Activated CD8-positive, alpha-beta memory T cell treated with anti-CD3 and anti-CD28 coated beads for 36 hours (primary cell): ENCODE measurements at regions not wholly inside any gene's neighbourhood (a gene's known extent, or its start where the extent isn't known, plus 50 kb on each side); places are given as distances from the start of the nearest gene placed in this dataset.

Experiments
- CTCF ChIA-PET: fragments of 350-600 bp; sonication (Branson Sonifier 250); formaldehyde crosslinking; loops from one replicate; lab custom pipeline; 2021; ENCODE audit warnings: antibody characterized with exemption; lab: Charles Lee
- POLR2A ChIA-PET: fragments of 350-600 bp; sonication (Branson Sonifier 250); formaldehyde crosslinking; loops from one replicate; lab custom pipeline; 2021; ENCODE audit warnings: antibody characterized with exemption; lab: Charles Lee

DNA sequence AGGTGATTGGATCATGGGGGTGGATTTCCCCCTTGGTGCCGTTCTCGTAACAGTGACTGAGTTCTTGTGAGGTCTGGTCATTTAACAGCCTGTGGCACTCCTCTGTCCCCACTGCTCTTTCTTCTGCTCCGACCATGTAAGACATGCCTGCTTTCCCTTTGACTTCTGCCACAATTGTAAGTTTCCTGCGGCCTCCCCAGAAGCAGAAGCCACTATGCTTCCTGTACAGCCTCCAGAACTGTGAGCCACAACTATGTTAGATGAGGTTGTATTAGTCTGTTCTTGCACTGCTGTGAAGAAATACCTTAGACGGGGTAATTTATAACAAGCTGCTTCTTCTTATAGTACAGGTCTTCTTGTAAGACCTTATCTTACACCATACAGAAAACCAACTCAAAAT is 241.7 kb upstream of the KLF14 start:
- POLR2A ChIA-PET = interaction anchor here (0.5 to 0.7 kb wide), 4 partner anchors 9 to 69 kb away, joined by 3 to 10 read pairs (median 6); no protein-coding TSS in a partner anchor

DNA sequence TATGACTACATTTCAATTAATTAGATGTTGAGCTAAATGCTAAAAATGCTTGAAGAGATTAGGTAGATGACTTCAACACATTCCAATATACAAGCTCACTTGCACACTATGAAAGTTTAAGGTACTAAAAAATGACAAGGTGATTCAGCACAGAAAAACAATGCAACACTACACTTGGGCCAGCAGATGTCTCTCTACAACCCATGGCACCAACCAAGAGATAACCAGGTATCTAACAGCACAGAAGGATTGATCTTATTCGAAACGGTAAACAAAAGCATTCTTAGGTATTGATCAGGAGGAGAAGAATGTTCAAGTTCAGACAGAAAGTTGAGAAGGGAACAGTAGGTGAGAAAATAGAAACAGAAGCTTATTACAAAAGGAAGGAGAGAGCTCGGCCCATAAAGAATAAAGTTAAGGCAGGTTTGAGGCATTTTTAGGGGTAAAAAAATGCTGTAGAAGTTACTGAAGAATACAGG is 248.2 kb upstream of the KLF14 start:
- POLR2A ChIA-PET = interaction anchor here (0.6 to 1.8 kb wide), 5 partner anchors 12 to 25 kb away, joined by 3 to 7 read pairs (median 6); no protein-coding TSS in a partner anchor
- CTCF ChIA-PET = interaction anchor here (0.7 to 2.7 kb wide), 19 partner anchors 8 to 127 kb away, joined by 3 to 17 read pairs (median 4); no protein-coding TSS in a partner anchor

More for the DNA sequence above, 241.7 kb upstream of the KLF14 start:
- CTCF ChIA-PET = interaction anchor here (1.0 kb wide), 1 partner anchor 20 kb away, joined by 5 read pairs; no protein-coding TSS in a partner anchor

DNA sequence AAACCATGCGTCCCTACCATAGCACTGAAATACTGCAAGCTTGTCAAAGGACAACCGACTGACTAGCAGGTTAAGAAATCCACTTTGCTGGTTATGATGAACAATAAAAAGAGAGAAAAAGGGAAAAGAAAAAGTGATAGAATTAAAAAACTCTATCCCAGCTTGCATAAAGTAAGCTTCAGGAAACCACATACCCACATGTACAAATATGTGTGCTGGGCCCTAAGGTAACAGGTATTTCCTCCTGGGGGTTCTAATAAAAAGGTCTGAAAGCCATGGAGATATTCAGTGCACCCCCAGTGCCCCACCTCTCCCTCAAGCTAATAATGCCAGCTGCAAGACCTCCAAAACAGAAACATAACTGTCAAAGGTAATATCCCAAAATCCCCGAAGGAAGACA is 248.6 kb upstream of the KLF14 start:
- CTCF ChIA-PET = interaction anchor here (0.9 to 2.7 kb wide), 16 partner anchors 8 to 127 kb away, joined by 3 to 17 read pairs (median 6); no protein-coding TSS in a partner anchor
- POLR2A ChIA-PET = interaction anchor here (0.6 to 1.8 kb wide), 4 partner anchors 13 to 25 kb away, joined by 6 to 7 read pairs (median 6); no protein-coding TSS in a partner anchor

DNA sequence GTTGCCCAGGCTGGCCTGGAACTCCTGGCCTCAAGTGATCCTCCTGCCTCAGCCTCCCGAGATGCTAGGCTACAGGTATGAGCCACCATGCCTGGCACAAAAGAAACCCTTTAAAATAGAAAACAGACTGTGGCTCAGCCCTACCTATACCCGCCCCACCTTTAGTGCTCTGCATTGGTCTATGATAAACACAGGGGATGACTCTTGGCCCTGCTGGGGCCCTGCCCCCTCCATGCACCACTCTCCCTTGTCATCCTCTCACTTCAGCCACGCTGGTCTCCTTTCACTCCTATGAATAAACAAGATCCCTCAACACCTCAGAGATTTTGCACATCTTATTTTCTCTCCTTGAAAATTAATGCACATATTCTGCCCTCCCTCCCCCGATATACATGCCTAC is 251.4 kb upstream of the KLF14 start:
- CTCF ChIA-PET = interaction anchor here (0.7 to 1.3 kb wide), 4 partner anchors 11 to 55 kb away, joined by 3 to 4 read pairs (median 3); no protein-coding TSS in a partner anchor
- POLR2A ChIA-PET = interaction anchor here (1.0 kb wide), 1 partner anchor 16 kb away, joined by 3 read pairs; no protein-coding TSS in a partner anchor

DNA sequence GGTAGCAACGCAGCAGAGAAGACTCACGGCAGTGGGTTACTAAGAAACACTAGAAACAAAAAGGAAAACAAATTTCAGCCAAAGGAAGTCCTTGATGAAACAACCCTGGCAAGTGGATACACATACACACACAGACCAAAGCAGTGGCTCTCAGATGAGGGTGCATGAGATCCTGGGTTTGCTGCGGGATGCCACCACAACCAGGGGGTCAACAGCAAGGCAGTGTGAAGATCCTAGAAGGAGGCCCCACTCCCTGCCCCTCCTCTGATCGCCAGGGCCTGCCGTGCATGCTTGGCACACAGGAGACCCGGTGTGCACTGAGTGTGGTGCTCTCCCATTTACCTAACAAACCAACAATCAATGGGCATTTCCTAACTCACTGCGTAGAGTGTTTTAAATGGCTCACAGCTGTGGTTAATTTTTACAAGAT is 252.3 kb upstream of the KLF14 start:
- ChIA-PET POLR2A (interaction anchor here (1.0 kb wide), 1 partner anchor 17 kb away, joined by 3 read pairs; no protein-coding TSS in a partner anchor), CTCF (interaction anchor here (0.8 kb wide), 1 partner anchor 52 kb away, joined by 3 read pairs; no protein-coding TSS in a partner anchor)

DNA sequence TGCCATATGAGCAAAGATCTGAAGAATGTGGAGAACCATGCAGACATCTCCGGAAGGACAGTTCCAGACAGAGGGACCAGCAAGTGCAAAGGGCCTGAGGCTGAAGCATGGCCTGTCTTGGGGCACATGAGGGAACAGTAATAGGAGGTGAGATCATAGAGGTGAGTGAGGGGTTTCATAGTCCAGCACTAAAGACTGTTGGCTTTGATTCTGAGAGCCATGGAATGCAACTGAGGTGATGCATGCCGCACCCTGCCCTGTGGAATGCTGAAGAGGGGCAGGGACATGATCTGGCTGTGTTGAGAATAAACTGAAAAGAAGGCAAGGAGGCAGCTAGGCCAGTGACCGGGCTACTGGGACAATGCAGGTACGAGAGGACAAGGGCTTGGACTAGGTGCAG is 253.1 kb upstream of the KLF14 start:
- CTCF ChIA-PET = interaction anchor here (1.0 to 1.3 kb wide), 2 partner anchors 11 to 53 kb away, joined by 3 read pairs; no protein-coding TSS in a partner anchor
- POLR2A ChIA-PET = no interaction called here

DNA sequence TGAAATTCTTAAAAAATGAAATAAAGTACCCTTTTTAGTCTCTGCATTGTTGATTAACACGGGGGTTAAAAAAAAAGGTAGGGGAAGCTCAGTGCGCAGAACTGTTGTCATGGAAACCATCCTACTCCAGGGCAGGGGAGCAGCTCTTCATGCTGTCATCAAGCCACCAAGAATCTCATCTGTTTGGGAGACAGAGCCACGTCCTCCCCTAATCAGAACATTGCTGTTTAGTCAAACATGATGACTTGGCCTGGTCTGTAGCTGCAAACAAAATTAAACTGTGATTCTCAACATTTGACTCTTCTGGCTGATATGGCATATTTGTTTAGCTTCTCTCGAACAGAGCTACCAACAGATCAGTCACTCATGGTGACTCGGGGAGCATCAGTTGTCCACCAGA is 254.4 kb upstream of the KLF14 start:
- POLR2A ChIA-PET = interaction anchor here (0.6 to 1.1 kb wide), 6 partner anchors 9 to 74 kb away, joined by 3 to 7 read pairs (median 4); no protein-coding TSS in a partner anchor

DNA sequence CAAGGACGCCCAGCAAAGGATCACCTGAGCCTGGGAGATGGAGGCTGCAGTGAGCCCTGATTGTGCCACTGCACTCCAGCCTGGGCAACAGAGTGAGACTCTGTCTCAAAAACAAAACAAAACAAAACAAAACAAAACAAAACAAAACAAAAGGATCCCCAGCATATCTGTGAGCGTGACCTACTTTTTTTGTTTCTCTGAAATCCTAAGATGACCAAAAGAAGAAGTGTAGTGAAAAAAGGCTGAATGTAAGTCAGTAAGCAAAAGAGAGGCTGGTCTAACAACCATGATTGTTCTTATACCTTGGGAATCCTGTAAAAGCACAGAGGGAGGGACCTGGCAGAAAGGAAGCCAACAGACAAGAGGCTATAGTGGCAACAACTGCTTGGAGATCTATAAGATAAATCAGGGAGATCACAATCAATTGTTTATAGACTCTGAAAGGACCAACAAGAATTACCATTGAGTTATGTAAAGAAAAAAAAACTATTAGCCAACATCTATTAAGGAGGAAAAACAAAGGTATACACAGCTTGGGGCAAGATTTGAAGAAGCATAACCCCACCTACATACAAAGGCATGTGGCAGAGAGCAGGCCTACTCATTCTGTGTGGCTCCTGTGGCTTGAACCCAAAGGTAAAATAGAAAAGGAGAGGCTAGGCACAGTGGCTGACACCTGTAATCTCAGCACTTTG is 255.2 kb upstream of the KLF14 start:
- ChIA-PET POLR2A (interaction anchor here (0.7 to 1.2 kb wide), 4 partner anchors 19 to 57 kb away, joined by 3 to 7 read pairs (median 4); no protein-coding TSS in a partner anchor), CTCF (interaction anchor here (0.5 to 1.8 kb wide), 6 partner anchors 8 to 51 kb away, joined by 4 to 8 read pairs (median 4); no protein-coding TSS in a partner anchor)

More for the DNA sequence above, 254.4 kb upstream of the KLF14 start:
- CTCF ChIA-PET = interaction anchor here (0.5 to 1.8 kb wide), 6 partner anchors 8 to 52 kb away, joined by 3 to 8 read pairs (median 4); no protein-coding TSS in a partner anchor

DNA sequence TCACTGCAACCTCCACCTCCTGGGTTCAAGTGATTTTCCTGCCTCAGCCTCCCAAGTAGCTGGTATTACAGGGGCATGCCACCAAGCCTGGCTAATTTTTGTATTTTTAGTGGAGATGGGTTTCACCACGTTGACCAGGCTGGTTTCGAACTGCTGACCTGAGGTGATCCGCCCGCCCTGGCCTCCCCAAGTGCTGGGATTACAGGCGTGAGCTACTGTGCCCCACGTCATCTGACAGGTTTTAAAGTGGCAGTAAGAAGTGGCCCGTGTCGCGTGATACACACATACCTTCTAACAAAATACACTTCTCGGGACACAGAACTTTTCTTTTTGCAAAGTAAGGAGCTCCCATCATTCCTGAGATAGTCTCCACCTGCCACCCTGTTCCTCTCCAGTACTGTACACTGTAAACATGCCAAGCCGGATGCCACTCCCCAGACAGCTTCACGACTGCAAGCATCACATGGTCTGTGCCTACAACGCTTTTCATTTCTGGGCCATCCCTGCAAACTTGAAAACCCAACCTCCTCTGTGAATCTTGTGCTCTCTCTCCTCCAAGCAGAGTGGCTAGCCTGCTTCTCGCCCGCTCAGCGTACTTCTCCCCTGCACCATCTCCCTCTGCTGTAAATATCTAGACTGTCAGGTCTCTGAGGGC is 256.3 kb upstream of the KLF14 start:
- ChIA-PET CTCF (interaction anchor here (0.7 to 1.5 kb wide), 4 partner anchors 9 to 50 kb away, joined by 3 to 5 read pairs (median 4); no protein-coding TSS in a partner anchor), POLR2A (interaction anchor here (0.6 to 1.2 kb wide), 2 partner anchors 20 to 115 kb away, joined by 7 read pairs; no protein-coding TSS in a partner anchor)

DNA sequence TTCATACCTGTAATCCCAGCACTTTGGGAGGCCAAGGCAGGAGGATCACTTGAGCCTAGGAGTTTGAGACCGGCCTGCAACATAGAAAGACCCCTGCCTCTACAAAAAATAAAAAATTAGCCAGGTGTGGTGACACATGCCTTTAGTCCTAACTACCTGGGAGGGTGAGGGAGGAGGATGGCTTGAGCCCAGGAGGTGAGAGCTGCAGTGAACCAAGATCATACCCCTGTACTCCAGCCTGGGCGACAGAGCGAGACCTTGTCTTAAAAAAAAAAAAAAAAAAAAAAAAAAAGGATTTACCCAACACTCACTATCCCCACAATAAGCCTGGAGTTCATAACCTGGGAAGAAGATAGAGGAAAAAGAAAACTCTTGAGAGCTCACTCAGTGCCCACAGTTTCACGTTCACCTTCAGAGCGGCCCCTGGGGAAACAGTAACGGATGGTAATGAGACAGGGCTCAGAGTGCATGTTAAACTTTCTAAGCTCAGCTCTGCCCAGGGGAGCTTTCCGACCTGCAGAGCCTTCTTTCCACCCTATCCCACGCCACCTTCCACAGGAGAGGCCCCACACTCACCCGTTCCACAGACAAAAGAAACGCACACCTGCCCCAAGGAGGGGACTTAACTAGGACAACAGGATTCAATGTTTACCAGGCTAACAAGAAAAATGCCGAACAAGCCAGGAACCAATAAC is 259.8 kb upstream of the KLF14 start:
- ChIA-PET POLR2A (no interaction called here), CTCF (interaction anchor here (0.6 to 1.5 kb wide), 3 partner anchors 9 to 47 kb away, joined by 3 to 5 read pairs (median 3); no protein-coding TSS in a partner anchor)

DNA sequence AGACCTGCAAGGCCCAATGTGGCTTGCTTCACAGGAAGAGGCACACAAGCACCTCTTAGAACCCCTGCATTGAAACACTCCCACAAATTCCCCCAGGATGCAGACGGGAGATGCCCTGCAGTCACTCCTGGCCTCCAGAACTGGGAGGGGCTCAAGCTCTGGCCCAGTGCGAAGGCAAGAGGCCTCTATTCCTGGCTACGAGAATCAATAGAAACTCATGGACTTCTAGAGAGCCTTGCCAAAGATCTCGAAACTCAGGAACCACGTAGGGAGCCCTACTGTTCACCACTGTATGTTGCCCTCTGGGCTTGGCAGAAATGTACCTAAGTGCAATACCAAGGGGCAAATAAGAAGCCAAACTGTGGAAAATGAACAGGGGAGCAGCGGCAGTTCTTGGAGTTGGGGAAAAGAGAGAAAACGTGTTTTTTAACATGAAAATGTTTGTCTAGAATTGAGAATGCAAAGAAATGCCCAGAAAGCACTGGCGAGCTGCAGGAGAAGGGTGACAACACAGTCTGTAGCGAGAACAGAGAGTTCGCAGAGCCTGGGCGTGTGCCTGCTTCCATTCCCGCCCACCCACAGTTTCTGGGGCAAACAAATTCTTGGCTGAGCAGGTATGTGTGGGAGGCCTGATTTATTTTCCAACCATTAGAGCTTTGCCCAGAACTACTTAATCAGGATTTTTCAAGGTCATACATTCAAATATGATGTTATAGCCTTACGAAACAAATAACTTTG is 260.5 kb upstream of the KLF14 start:
- ChIA-PET CTCF (interaction anchor here (0.6 to 3.9 kb wide), 5 partner anchors 10 to 46 kb away, joined by 3 to 17 read pairs (median 5); no protein-coding TSS in a partner anchor), POLR2A (interaction anchor here (1.5 to 1.6 kb wide), 2 partner anchors 34 to 39 kb away, joined by 3 to 4 read pairs; no protein-coding TSS in a partner anchor)

DNA sequence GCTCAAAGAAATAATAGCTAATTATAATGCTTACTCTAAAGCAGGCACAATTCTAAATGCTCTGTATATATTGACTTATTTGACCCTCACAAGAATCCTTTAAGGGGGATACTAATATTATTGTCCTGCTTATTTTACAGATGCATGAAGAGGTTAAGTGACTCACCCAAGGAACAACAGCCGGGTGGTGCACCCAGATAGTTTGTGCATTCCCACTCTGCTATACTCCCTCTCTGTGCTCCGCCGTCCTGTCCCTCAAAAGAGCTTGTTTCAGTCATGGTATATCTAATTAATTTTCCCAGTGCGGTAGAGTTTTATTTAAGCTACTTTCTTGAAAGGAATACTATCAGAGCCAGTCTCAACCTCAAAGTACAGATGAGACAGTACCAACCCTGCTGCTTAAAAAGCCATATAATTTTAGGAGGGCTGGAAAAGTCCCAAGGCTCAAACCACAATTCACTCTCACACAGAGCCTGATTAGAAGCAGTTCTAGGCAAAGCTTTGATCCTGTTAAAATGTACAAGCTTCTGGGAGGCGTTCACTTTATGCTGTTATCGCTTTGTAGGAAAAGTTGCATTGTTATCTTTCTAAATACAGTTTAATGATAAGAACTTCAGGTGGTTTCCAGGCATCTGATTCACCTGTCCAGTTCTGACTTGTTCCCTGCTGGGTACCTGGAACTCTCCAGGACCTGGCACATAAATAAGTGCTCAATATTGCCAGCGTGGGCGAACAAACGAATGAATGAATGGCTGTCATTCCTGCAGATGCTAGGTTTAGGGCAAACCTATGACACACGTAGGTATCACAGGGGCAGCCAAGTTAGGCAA is 261.5 kb upstream of the KLF14 start:
- ChIA-PET POLR2A (interaction anchor here (1.5 to 1.6 kb wide), 2 partner anchors 35 to 40 kb away, joined by 3 to 4 read pairs; no protein-coding TSS in a partner anchor), CTCF (interaction anchor here (0.6 to 3.9 kb wide), 3 partner anchors 12 to 20 kb away, joined by 3 to 17 read pairs (median 5); no protein-coding TSS in a partner anchor)

DNA sequence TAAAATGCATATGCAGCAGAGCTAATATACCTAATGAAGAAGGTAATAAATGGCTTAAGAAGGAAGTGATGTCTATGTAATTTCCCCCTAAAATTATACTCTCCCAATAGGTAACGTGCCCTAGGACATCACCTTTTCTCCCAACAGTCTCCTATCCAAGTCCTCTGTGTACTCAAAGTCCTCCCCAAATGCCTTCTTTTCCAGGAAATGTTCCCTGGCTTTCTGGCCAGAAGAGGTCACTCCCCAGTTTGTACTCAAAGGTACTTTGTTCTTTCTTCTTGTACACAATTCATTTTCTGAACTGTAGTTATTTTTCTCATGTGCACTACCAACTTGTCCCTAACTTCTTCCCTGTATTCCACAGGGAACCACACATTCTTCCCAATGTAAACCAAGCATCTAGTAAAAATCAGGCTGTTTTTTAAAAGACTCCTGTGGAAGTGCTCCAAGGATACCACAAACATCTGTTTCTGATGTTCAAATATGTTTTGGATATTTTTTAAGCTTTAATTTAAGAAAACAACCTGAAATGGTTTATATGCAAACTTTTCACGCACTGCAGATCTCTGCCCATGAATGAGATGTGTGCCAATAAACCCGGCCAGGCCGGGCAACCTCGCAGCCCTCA is 262.3 kb upstream of the KLF14 start:
- ChIA-PET CTCF (interaction anchor here (0.8 to 3.9 kb wide), 4 partner anchors 12 to 32 kb away, joined by 3 to 17 read pairs (median 4); no protein-coding TSS in a partner anchor), POLR2A (interaction anchor here (0.6 to 1.7 kb wide), 4 partner anchors 8 to 39 kb away, joined by 3 to 4 read pairs (median 3); no protein-coding TSS in a partner anchor)

DNA sequence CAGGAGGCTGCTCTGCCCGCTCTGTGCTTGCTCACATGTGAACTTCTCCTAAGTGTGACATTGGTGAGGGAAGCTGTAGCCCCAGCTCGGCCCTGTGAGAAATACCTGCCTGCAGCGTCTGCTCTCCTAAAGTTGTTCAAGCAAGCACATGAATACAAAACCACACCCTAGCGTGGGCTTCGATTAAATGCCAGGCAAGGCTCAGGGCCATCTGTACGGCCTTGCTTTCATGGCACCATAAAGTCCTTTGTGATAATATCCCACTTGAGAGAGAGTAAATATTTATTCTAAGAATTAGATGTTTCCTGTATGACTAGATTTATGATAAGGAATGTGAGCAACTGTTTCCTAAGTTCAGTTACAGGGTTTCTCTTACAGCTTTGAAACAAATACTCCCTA is 262.8 kb upstream of the KLF14 start:
- CTCF ChIA-PET = interaction anchor here (0.8 to 3.9 kb wide), 4 partner anchors 12 to 32 kb away, joined by 3 to 17 read pairs (median 4); no protein-coding TSS in a partner anchor
- POLR2A ChIA-PET = interaction anchor here (0.5 to 1.7 kb wide), 7 partner anchors 9 to 40 kb away, joined by 3 to 14 read pairs (median 3); no protein-coding TSS in a partner anchor

DNA sequence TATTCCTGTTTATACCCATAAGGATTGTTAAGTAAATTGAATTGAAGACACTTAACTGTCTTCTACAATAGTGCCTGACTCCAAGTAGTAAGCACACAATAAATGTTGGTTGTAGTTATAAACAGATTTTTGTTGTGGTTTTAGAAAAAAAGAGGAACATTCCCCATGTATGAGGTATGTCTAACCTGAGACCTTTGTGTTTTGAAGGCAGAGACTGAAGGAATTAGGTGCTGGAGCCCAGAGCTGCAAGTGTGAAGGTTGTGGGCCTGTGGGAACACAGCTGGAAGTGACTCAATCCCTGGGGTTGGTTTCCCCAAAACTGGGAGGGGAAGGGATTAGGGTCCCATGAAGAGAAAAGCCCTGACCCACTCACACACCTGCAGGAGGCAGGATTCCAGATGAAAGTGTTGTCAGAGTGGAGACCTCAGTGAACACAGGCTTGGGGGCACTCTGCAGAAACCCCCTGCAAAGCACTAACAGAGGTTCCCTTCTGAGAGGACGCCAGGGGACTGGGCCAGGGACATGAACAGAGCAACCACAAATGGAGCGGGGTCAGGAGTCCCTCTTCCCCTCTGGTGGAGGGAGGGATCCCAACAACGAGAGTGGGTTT is 265.1 kb upstream of the KLF14 start:
- CTCF ChIA-PET = interaction anchor here (1.0 to 1.3 kb wide), 2 partner anchors 11 to 102 kb away, joined by 3 read pairs; no protein-coding TSS in a partner anchor

More for the DNA sequence above, 265.1 kb upstream of the KLF14 start:
- POLR2A ChIA-PET = interaction anchor here (0.7 kb wide), 1 partner anchor 70 kb away, joined by 4 read pairs; no protein-coding TSS in a partner anchor
